GM12878 (cell line): ENCODE measurements at regions not wholly inside any gene's neighbourhood (a gene's known extent, or its start where the extent isn't known, plus 50 kb on each side); places are given as distances from the start of the nearest gene placed in this dataset.

ENCODE experiments used
- EZH2 ChIP-seq: IDR thresholded peaks from 2 replicates; pipeline ENCODE4 v1.6.1; 2012; ENCODE audit warnings: low read depth, mild to moderate bottlenecking, control low read depth, inconsistent platforms, low read length, borderline replicate concordance; ENCODE audit not compliant: control insufficient read depth
- POLR2AphosphoS5 ChIP-seq: IDR thresholded peaks from 2 replicates; pipeline ENCODE4 v1.6.1; 2011; ENCODE audit warnings: mild to moderate bottlenecking, low read length, inconsistent platforms
- ZNF384 ChIP-seq: IDR thresholded peaks from 2 replicates; pipeline ENCODE4 v1.6.1; 2012; ENCODE audit warnings: low read depth, mild to moderate bottlenecking, low read length, improper control_type of control experiment, borderline replicate concordance
- TF ChIP-seq, protein P1 (sequence below), 3 experiments: IDR thresholded peaks in 2 of 3; conservative IDR thresholded peaks in 1 of 3; 2 replicates each; pipeline ENCODE4 v1.5.1; 2011; ENCODE audit warnings: low read depth in 3 of 3, low read length in 3 of 3, mild to moderate bottlenecking in 3 of 3, control low read depth in 2 of 3, moderate library complexity in 2 of 3, inconsistent platforms in 1 of 3, mixed read lengths in 1 of 3; ENCODE audit not compliant: control insufficient read depth in 2 of 3, insufficient read depth in 1 of 3; ENCODE audit errors: extremely low read depth in 1 of 3

DNA sequence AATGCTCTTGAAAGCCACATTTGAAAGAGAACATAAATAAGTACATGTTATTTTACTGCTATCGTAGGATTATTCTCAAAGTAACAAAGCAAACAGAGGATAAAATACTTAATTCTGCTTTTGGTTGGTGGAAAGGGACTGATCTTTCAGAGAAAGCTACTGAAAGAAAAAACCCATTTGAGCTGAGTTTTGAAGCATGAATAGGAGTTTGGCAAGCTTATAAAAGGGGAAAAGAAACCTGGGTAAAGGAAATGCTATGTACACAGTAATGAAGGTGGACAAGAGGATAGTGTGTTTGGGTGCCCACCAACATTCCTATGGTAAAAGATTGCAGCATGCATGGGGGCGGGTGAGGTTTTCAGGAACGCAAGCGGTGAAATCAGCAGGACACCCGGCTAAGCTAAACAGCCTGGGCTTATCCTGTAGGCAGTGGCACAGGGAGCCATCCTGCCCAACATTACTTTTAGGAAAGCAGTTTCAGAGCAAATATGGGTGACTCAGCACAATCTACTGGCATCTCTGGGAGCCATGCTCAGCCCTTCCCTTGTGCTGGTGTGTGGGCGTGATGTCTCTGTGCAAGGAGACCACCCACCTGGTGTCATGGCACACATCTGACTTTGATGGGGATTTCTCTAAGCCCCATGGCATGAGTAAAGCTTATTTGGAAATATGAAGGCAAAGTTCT, 673.9 kb upstream of the KLF4 start:
- TF ChIP-seq, protein P1, sequence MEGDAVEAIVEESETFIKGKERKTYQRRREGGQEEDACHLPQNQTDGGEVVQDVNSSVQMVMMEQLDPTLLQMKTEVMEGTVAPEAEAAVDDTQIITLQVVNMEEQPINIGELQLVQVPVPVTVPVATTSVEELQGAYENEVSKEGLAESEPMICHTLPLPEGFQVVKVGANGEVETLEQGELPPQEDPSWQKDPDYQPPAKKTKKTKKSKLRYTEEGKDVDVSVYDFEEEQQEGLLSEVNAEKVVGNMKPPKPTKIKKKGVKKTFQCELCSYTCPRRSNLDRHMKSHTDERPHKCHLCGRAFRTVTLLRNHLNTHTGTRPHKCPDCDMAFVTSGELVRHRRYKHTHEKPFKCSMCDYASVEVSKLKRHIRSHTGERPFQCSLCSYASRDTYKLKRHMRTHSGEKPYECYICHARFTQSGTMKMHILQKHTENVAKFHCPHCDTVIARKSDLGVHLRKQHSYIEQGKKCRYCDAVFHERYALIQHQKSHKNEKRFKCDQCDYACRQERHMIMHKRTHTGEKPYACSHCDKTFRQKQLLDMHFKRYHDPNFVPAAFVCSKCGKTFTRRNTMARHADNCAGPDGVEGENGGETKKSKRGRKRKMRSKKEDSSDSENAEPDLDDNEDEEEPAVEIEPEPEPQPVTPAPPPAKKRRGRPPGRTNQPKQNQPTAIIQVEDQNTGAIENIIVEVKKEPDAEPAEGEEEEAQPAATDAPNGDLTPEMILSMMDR (IDR thresholded peaks at IDR 0.05 in 2 of 3, conservative IDR thresholded peaks at IDR 0.05 in 1 of 3; ENCODE audit: control insufficient read depth in 2 of 3, extremely low read depth in 1 of 3, insufficient read depth in 1 of 3, low read depth in 3 of 3, low read length in 3 of 3) = no peak
- TF ChIP-seq ZNF384 (no peak), POLR2AphosphoS5 (no peak), EZH2 (no peak)
